HG03575 (cell line): ENCODE measurements at regions not wholly inside any gene's neighbourhood (a gene's known extent, or its start where the extent isn't known, plus 50 kb on each side); places are given as distances from the start of the nearest gene placed in this dataset.

Experiments
- ATAC-seq: cut with Tn5 transposase; IDR thresholded peaks from one replicate; pipeline ENCODE4 v1.9.1; 2021; ENCODE audit not compliant: unreplicated experiment, insufficient number of reproducible peaks, low FRiP score; ENCODE audit errors: extremely low read depth

DNA sequence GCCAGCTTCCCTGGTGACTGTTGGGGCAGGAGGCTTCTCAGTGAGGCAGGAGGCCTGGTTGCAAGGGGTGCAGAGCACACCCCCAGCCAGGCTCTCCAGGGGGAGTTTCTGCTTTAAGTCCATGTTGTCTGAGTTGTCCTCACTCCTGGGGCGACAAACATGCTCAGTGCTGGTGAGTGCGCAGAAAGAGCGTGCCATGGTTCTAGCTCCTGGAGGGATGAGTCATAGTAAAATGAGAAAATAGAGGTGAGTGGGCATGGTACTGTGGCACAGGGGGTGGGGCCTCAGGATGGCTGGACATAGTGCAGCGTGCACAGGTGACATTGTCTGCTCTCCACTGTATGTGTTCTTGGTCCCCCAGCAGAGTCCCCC, 457.2 kb upstream of the HS6ST1 start:
- ATAC-seq: no peak

DNA sequence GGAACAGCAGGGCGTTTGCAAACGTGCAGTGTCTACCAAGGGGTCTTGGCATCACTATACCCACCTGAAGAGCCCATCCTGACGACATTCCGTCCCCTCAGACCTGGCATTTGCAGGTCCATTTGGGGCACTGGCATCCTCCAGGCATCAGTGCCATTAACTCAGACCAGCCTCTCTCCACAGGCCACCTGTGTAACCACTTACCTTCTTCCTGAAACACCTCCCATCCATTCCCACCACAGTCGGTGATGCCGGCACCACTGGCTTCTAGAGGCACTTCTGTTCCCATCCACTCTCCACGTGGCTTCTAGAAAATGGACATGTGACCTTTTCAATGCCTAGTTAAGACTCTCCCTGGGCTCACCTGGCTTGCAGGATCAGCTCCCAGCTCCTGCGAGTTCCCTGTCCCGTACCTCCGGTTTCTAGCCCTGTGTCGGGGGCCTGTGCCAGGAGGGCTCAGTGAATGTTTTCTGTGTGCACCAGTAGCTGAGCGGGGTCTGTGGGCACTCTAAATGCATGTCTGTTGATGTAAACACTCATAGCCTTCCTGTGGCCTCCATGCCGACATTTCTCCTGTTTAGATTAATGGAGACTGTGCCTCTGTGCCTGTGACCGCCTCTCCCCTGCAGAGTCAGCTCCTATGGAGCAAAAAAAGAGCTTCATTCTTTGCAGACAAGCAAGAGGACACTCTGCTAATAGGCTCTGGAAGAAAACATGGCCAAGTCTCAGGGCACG, 458.0 kb upstream of the HS6ST1 start:
- ATAC-seq: no peak

DNA sequence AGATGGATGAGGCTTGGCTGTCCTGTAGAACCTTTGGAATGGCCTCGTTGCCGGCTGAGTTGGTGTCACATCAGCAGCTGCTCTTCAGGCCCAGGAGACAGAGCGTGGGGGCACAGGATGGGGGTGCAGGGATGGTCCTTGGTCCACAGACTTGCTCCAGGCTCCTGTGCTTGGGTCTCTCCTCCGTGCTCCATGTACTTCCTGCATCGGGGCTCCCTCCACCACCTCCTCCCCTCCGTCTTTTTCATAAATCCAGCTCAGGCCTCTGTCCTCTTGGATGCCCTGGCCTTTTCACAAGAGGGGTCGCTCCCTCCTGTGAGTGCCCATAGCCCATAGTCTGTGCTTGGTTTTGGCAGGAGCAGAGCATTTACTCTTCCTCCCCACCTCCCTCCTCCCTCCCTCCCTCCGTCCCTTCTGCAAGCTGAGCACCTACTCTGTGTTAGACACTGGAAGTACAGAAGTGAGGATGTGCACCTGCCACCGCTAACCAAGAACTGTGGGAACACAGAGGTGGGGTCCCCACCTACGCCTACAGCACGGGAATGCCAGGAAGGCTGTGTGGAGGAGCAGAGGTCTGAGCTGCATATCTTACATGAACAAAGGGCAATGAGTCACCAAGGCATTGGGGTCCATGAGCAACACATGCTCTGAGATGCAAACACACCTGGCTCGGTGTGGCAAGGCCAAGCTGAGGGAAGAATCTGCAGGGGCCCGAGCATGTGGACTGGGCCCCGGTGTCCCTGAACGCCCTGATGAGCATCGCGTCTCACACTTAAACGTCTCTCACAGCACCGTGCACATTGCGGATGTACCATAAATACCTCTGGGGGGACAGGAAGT, 458.7 kb upstream of the HS6ST1 start:
- no peak for ATAC-seq

- no peak for ATAC-seq
Measured at GRCh38 chr2:128778843-128779242, 460.2 kb upstream of the HS6ST1 start.

DNA sequence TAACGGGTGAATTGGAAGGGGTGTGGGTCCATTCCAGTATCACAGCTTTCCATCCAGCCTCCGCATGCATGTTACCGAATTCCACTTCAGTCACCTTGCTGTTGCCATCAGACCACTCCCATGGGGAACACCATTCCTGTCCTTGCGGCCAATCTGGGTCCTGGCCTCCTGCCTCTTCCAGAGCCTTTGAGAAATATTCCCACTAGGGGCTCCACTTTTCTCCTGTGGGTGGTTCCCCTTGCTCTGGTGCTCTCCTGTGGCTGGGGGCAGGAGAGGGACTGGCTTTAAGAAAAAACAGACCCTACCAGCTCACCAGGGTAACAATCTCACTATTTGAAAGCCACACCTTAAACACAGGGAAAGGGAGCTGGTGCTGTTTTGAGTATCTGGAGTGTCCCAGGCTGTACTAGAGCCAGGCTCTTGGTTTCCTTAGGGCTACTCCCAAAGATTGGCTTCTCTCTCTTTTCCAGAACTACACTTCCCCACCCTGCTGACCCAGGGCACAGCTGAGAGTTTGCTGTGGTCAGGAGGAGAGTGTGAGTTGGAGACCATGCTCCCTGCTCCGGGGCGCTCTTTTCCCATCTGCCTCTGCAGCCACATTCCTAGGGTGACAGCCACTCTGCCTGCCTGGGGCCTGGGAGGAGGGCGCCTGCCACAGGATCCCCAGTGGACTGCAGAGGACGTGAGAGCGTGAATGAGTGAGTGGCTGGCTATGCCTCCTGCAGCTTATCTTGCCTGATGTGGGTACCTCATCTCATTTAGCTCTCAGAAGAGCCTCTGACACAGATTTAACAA, 460.8 kb upstream of the HS6ST1 start:
- no peak for ATAC-seq

DNA sequence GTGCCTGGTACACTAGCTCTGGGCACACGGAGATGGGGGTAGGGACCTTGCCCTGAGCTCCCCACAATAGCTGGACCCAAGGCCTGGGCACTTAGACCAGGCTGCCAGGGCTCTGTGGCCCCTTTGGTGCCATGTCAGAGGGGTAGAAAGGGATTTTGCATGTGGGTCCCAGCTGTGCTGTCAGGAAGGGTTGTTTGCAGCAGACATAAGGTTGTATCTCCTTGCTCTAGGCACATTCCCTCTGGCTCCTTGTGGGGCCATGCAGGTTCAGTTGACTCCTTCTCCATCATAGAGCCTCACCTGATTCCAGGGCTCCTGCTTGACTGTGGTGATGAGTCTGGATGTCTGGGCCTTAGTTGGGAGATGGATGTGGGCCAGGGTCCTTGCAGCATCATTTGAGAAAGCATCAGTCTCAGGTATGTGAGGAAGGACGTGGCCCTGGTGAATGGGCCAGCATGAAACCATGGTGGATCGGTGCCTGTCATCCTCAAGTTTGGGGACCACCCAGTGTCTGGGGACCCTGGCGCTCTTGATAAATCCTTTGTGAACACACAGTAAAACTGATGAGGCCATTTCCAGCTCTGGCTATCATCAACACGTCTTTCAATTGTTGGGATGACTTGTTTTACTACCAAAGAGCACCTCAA, 461.9 kb upstream of the HS6ST1 start:
- no peak for ATAC-seq

- ATAC-seq: no peak
Measured at GRCh38 chr2:128781166-128781565, 462.5 kb upstream of the HS6ST1 start.

DNA sequence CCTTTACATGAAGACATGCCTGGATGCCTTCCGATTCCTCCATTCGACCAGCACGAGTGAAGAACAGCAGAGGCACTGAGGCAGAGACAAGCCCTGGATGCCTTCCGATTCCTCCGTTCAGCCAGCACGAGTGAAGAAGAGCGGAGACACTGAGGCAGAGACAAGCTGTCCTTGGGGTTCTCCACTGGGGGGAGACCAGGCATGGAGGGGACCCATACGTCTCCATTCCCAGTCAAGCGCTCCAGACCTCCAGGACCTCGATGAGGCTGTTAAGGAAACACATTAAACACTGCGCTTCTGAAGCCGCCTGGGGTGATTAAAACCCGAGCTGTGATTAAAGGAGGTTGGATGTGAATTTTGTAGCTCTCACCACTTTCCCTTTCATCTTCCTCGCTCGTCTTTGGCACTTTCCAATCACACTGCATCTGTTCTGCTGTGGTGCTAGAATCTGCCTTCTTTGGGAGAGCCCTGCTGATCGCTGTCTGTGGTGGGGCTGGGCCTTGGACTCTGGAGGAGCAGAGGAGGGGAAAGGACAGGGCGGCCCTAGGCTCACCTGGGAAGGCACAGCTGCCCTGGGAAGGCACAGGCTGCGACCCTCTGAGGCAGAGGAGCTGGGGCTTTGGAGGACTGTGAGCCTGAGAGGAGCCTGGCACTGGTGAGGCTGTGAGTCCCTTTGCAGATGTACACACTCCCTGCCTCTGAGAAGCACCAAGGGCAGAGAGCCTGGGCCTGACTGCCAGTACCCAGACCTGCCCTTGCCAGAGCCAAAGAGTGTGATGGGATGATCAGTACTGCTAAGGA, 463.1 kb upstream of the HS6ST1 start:
- ATAC-seq: no peak

- no peak for ATAC-seq
Measured at GRCh38 chr2:128782411-128783192, 463.9 kb upstream of the HS6ST1 start.

- ATAC-seq: no peak
Measured at GRCh38 chr2:128783193-128783671, 464.6 kb upstream of the HS6ST1 start.

DNA sequence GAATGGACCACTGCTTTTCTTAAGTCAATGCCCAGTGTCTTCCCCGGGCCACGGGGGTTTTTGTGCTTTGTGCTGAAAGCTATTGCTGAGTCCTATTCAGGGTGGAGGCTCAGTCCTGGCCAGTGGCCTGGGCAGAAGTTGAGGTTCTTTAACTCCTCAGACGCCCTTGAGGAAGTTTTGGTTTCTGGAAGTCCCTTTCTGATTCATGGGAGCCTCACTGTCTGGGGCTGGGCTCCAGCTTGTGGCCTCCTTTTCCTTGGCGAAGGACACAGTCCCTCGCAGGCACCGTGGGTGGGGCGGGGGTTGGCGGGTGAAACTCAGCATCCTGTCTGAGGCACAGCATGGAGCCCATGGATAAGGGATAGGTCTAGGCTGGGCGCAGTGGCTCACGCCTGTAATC, 465.2 kb upstream of the HS6ST1 start:
- ATAC-seq: no peak

DNA sequence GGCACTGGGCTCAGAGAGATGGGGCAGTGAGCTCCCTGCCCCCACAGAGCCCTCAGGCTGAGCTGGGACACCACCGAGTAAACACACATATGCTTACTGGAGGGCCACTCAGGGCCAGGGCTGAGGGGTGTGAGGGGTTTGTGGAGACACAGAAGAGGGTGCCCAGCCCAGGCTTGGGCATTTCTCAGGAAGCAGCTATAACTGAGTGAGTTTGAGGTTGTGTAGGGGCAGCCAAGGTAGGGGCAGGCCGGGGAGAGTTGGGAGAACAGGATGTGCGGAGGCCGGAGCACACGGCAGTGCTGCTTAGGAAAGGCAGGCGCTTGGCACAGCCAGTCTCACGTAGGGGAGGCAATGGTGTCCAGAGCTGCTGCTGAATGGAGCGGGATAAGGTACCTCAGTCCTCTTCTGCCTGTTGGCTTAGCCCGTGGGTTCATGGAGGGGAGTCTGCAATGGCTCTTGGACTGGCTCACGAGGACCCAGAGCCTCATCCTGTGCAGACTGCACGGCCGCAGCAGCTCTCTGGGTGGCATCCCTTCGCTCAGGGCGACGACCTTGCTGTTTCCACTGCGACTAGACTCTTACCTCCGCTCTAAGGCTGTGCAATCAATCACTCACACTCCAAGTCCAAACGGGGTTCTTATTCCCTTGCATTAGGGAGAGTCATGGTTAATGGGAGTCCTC, 466.1 kb upstream of the HS6ST1 start:
- ATAC-seq: no peak

DNA sequence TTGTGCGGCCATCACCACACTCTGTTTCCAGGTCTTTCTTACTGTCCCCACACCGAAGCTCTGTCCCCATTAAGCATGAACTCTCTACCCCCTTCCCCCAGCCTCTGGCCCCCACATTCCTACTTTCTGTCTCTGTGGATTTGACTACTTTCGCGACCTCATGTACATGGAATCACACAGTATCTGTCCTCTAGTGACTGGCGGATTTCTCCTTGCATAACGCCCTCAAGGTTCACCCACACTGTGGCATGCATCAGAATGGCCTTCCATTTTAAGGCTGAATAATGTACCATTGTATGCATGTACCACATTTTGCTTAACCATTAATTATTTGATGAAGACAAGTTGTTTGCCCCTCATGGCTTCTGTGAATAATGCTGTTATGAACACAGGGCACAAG, 467.6 kb upstream of the HS6ST1 start:
- ATAC-seq: no peak

- no peak for ATAC-seq
Measured at GRCh38 chr2:128786741-128787478, 468.2 kb upstream of the HS6ST1 start.

GRCh38 chr2:128787616-128788015, 468.9 kb upstream of the HS6ST1 start:
- ATAC-seq: no peak

GRCh38 chr2:128788636-128789220, 470.1 kb upstream of the HS6ST1 start:
- no peak for ATAC-seq
